ENCODE measurements at regions not wholly inside any gene's neighbourhood (a gene's known extent, or its start where the extent isn't known, plus 50 kb on each side); places are given as distances from the start of the nearest gene placed in this dataset.
"Not testable (repeated sequence)": the region's sequence is repeated elsewhere in the genome, so short reads cannot be mapped to it uniquely, and the experiment has no call there.

DNA sequence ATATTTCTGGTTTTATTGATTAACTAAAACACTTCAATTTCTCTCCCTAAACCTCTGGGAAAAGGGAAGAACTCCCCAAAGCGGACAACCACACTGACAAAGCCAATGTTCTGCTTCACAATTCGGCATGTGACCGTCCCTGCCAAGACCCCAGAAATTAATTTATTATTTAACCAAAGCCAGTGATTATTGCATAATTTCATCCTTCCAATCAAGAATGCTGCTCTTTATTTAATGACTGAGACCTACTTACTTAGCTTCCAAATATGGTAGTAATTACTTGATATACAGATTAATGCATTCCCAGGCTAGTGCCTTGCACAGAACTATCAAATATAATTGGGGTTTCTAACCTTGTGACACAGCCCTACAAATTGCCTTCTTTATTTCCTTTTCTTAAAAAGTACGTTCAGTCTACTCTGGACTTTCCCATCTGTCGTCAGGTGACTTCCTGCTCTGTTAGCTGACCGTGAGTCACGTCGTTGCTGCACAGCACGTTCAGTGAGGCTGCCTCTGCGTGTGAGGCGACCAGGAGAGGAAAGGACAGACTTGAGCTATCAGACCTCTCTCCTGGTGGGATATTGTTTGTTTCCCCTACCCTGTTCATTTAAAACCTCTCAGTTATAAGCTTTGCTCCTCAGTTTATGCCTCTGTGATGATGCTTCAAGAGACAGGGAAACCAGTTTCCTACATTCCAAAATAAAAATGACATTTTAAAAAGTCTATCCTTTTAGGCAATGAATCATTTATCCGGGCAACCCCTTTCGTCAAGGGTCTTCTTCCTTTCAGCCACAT is 55.7 kb upstream of the TNFAIP3 start:
- H3K27ac ChIP-seq: peak overlapping the region in 2 of 3 donors; percentile 39 to 66
- H3K27me3 ChIP-seq: no peaks in the 10 kb centered on the region
- intact Hi-C loops (cut with DNase I): no loop called here
- peak; percentile 58 to 86 (median 84) for DNase-seq
- 16% methylated on average over 13 of the region's 13 CpGs for WGBS (ENCODE audit: insufficient coverage, low coverage, low lambda C conversion rate, missing lambda C conversion rate)
- no peaks in the 10 kb centered on the region for H3K9me3 ChIP-seq
- H3K4me3 ChIP-seq: no peak overlapping the region
- peak; percentile 93 to 97 (median 96) for ATAC-seq
- H3K4me1 ChIP-seq: peaks cover 0 to 14% (median 0%) of the 10 kb centered on the region in 4 donors
- TF ChIP-seq, protein P1, sequence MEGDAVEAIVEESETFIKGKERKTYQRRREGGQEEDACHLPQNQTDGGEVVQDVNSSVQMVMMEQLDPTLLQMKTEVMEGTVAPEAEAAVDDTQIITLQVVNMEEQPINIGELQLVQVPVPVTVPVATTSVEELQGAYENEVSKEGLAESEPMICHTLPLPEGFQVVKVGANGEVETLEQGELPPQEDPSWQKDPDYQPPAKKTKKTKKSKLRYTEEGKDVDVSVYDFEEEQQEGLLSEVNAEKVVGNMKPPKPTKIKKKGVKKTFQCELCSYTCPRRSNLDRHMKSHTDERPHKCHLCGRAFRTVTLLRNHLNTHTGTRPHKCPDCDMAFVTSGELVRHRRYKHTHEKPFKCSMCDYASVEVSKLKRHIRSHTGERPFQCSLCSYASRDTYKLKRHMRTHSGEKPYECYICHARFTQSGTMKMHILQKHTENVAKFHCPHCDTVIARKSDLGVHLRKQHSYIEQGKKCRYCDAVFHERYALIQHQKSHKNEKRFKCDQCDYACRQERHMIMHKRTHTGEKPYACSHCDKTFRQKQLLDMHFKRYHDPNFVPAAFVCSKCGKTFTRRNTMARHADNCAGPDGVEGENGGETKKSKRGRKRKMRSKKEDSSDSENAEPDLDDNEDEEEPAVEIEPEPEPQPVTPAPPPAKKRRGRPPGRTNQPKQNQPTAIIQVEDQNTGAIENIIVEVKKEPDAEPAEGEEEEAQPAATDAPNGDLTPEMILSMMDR (IDR thresholded peaks at IDR 0.05): no peak
- peak; percentile 62 for TF ChIP-seq POLR2A (IDR thresholded peaks at IDR 0.05)
- H3K36me3 ChIP-seq: no peaks in the 10 kb centered on the region

DNA sequence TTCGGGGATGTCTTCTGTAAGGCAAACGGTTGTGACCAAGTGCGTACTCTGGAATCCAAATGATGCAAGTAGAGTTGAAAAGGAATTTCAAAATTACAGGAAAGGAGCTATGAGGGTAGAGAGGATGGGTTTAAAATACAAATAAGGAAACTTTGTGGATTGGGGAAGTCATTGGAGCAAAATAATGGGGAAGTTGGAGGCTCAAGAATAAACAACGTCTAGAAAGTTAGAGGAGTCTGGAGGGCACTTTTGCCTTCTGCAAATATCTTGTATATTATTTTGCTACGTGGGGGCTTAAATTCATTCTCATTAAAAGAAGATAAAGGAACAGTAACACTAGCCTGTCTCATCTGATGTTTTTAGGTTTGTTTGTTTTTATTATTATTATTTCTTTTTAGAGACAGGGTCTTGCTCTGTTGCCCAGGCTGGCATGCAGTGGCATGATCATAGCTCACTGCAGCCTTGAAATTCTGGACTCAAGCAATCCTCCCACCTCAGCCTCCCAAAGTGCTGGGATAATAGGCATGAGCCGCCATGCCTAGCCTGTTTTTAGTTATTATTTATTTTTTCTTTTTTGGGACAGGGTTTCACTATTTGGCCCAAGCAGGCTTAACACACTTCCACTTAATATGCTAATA is 55.0 kb upstream of the TNFAIP3 start:
- no peaks in the 10 kb centered on the region for H3K27me3 ChIP-seq
- ATAC-seq (peak in 2 of 4 donors; percentile 12 to 48), DNase-seq (no peak)
- TF ChIP-seq, protein P1 (IDR thresholded peaks at IDR 0.05): no peak
- no peak for TF ChIP-seq POLR2A (IDR thresholded peaks at IDR 0.05)
- 54% methylated on average over 6 of the region's 6 CpGs for WGBS (ENCODE audit: insufficient coverage, low coverage, low lambda C conversion rate, missing lambda C conversion rate)
- intact Hi-C loops (cut with DNase I): no loop called here
- H3K9me3 ChIP-seq: no peaks in the 10 kb centered on the region
- no peaks in the 10 kb centered on the region for H3K36me3 ChIP-seq
- H3K27ac ChIP-seq: peak overlapping the region in 2 of 3 donors; percentile 39 to 66
- H3K4me3 ChIP-seq: no peak overlapping the region
- H3K4me1 ChIP-seq: peaks cover 0 to 14% (median 0%) of the 10 kb centered on the region in 4 donors

DNA sequence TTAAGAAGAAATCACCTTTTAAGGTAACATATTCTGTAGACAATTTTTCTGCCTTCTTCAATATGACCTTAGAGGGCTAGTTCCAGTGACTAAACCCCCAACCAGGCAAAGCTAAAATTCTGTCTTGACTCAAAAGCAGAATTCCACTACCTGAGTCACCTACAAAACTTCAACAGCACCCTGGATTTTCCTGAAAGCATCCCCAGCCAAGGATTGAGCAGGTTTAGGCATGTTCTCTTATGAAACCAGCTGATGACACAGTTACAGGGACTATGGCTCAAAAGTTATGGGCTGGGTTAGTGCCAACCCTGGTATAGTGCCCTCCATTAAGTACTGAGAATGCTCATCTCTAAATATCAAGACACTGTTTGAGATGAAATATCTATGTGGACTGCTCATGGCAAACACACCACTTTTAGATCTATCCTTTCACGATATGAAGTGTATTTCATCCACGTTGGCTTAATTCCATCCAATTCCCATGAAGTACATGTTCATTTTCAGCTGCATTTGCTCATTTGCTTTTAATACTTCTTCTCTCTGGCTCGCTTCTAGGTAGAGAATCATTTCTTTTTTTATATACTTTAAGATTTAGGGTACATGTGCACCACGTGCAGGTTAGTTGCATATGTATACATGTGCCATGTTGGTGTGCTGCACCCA is 53.6 kb upstream of the TNFAIP3 start:
- 83% methylated on average over 4 of the region's 4 CpGs for WGBS (ENCODE audit: insufficient coverage, low coverage, low lambda C conversion rate, missing lambda C conversion rate)
- peaks cover 0 to 14% (median 0%) of the 10 kb centered on the region in 4 donors for H3K4me1 ChIP-seq
- H3K36me3 ChIP-seq: no peaks in the 10 kb centered on the region
- H3K27me3 ChIP-seq: no peaks in the 10 kb centered on the region
- ATAC-seq (no peak), DNase-seq (no peak)
- no peaks in the 10 kb centered on the region for H3K9me3 ChIP-seq
- H3K27ac ChIP-seq: no peak overlapping the region
- H3K4me3 ChIP-seq: no peak overlapping the region
- intact Hi-C loops (cut with DNase I): no loop called here
- TF ChIP-seq POLR2A (IDR thresholded peaks at IDR 0.05): no peak
- TF ChIP-seq, protein P1 (IDR thresholded peaks at IDR 0.05): no peak

DNA sequence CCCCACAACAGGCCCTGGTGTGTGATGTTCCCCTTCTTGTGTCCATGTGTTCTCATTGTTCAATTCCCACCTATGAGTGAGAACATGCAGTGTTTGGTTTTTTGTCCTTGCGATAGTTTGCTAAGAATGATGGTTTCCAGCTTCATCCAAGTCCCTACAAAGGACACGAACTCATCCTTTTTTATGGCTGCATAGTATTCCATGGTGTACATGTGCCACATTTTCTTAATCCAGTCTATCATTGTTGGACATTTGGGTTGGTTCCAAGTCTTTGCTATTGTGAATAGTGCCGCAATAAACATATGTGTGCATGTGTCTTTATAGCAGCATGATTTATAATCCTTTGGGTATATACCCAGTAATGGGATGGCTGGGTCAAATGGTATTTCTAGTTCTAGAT is 53.0 kb upstream of the TNFAIP3 start:
- peaks cover 0 to 14% (median 0%) of the 10 kb centered on the region in 4 donors for H3K4me1 ChIP-seq
- H3K9me3 ChIP-seq; ATAC-seq; intact Hi-C loops (cut with DNase I); DNase-seq; H3K27ac ChIP-seq; H3K4me3 ChIP-seq; H3K36me3 ChIP-seq; H3K27me3 ChIP-seq: not testable (repeated sequence)
- WGBS (ENCODE audit: insufficient coverage, low coverage, low lambda C conversion rate, missing lambda C conversion rate): 57% methylated on average over 1 of the region's 3 CpGs

- ATAC-seq (no peak), DNase-seq (no peak)
- H3K4me3 ChIP-seq: no peak overlapping the region
- H3K4me1 ChIP-seq: peaks cover 0 to 11% (median 0%) of the 10 kb centered on the region in 4 donors
- no CpG with 5 or more reads among the region's 1 CpG for WGBS (ENCODE audit: insufficient coverage, low coverage, low lambda C conversion rate, missing lambda C conversion rate)
- TF ChIP-seq POLR2A (IDR thresholded peaks at IDR 0.05): no peak
- TF ChIP-seq, protein P1 (IDR thresholded peaks at IDR 0.05): no peak
- no peaks in the 10 kb centered on the region for H3K27me3 ChIP-seq
- intact Hi-C loops (cut with DNase I): no loop called here
- no peaks in the 10 kb centered on the region for H3K9me3 ChIP-seq
- H3K27ac ChIP-seq: no peak overlapping the region
- H3K36me3 ChIP-seq: no peaks in the 10 kb centered on the region
Observed at GRCh38 chr6:137815692-137816091, 51.4 kb upstream of the TNFAIP3 start.

Measured in right lobe of liver (tissue), 6 donors.